NT2/D1 (cell line): ENCODE measurements at regions not wholly inside any gene's neighbourhood (a gene's known extent, or its start where the extent isn't known, plus 50 kb on each side); places are given as distances from the start of the nearest gene placed in this dataset.
"Not testable (repeated sequence)": the region's sequence is repeated elsewhere in the genome, so short reads cannot be mapped to it uniquely, and the experiment has no call there.

ENCODE experiments used
- DNase-seq: peaks from one replicate; pipeline ENCODE4 v3.0.0-alpha.2; 2011; ENCODE audit warnings: low read depth, low spot score
- H3K27me3 ChIP-seq: 2 replicates; pipeline ENCODE4 v1.6.0; 2011; ENCODE audit warnings: mild to moderate bottlenecking; ENCODE audit not compliant: insufficient read length, insufficient read depth
- H3K36me3 ChIP-seq: 2 replicates; pipeline ENCODE4 v1.6.1; 2011; ENCODE audit warnings: mild to moderate bottlenecking, low read length, mixed read lengths; ENCODE audit not compliant: insufficient read depth, insufficient read length
- H3K4me1 ChIP-seq: 2 replicates; pipeline ENCODE4 v1.5.1; 2011; ENCODE audit not compliant: insufficient read depth, insufficient read length
- H3K4me3 ChIP-seq: 2 replicates; pipeline ENCODE4 v1.5.1; 2011; ENCODE audit warnings: low read depth; ENCODE audit not compliant: insufficient read length
- H3K9ac ChIP-seq: 2 replicates; pipeline ENCODE4 v1.6.0; 2011; ENCODE audit warnings: low read depth; ENCODE audit not compliant: insufficient read length
- H3K9me3 ChIP-seq: 2 replicates; pipeline ENCODE4 v1.5.1; 2011; ENCODE audit warnings: mild to moderate bottlenecking, low read length; ENCODE audit not compliant: insufficient read depth
- SUZ12 ChIP-seq: IDR thresholded peaks from 2 replicates; pipeline ENCODE4 v1.6.1; 2011; ENCODE audit not compliant: insufficient read length, insufficient read depth; ENCODE audit errors: extremely low read depth
- YY1 ChIP-seq: IDR thresholded peaks from 2 replicates; pipeline ENCODE4 v1.6.1; 2011; ENCODE audit not compliant: insufficient read length, insufficient read depth
- ZNF274 ChIP-seq: IDR thresholded peaks from 2 replicates; pipeline ENCODE4 v1.6.1; 2011; ENCODE audit warnings: mild to moderate bottlenecking, low read depth, low read length

DNA sequence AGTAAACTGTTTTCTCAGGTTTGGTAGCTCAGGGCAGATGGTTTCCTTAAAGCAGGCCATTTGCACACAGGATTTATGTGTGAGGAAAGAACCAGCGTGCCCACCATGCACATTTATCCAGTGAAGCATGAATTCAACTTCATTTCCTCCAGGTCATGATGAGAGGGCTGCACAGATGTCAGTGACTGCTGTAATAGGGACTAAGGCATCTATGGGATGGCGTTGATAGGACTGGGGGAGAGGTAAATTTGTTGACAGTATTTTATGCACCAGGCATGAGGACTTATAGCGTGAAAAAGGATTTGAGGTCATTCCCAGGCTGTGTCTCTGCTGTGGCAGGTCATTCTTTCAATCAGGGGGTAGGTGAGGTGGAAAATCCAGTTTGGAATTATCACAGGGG lies 302.9 kb downstream of the XPNPEP1 start:
- no peaks in the 10 kb centered on the region for H3K36me3 ChIP-seq
- H3K27me3 ChIP-seq, result no peaks in the 10 kb centered on the region
- H3K4me1 ChIP-seq, result no peaks in the 10 kb centered on the region
- TF ChIP-seq SUZ12, result no peak
- TF ChIP-seq ZNF274, result no peak
- TF ChIP-seq YY1, result no peak
- H3K9me3 ChIP-seq, result no peaks in the 10 kb centered on the region
- no peak overlapping the region for H3K9ac ChIP-seq
- no peak for DNase-seq
- no peak overlapping the region for H3K4me3 ChIP-seq

GRCh38 chr10:109619914-109620313 lies 303.4 kb downstream of the XPNPEP1 start:
- no peak overlapping the region for H3K9ac ChIP-seq
- H3K27me3 ChIP-seq, result no peaks in the 10 kb centered on the region
- no peaks in the 10 kb centered on the region for H3K4me1 ChIP-seq
- no peaks in the 10 kb centered on the region for H3K9me3 ChIP-seq
- H3K4me3 ChIP-seq, result no peak overlapping the region
- DNase-seq, result no peak
- TF ChIP-seq YY1 (no peak), SUZ12 (no peak), ZNF274 (no peak)
- no peaks in the 10 kb centered on the region for H3K36me3 ChIP-seq

DNA sequence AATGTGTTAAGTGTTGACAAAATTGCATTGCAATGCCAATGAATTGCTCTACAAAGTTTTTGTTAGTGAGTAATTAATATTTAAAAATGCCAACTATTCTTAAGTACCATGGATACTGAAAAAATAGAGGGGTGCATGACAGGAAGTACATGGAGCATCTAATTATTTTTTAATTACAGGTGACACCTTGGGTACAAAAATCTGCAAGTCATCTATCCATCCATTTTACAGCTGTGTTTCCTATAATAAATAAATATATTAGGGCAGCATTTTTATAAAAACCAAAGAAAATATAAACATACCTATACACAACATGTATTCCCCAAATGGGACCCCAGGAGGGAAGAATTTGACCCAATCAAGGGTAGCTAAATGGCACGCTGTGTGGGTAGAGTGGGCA lies 304.6 kb downstream of the XPNPEP1 start:
- no peak overlapping the region for H3K9ac ChIP-seq
- H3K4me1 ChIP-seq, result no peaks in the 10 kb centered on the region
- TF ChIP-seq YY1, result no peak
- no peak for TF ChIP-seq SUZ12
- no peak for TF ChIP-seq ZNF274
- H3K27me3 ChIP-seq, result no peaks in the 10 kb centered on the region
- H3K9me3 ChIP-seq, result no peaks in the 10 kb centered on the region
- H3K4me3 ChIP-seq, result no peak overlapping the region
- no peak for DNase-seq
- H3K36me3 ChIP-seq, result no peaks in the 10 kb centered on the region

- H3K4me1 ChIP-seq, result no peaks in the 10 kb centered on the region
- TF ChIP-seq SUZ12 (no peak), YY1 (no peak), ZNF274 (no peak)
- no peak for DNase-seq
Measured at GRCh38 chr10:109618301-109618700, 305.0 kb downstream of the XPNPEP1 start.

DNA sequence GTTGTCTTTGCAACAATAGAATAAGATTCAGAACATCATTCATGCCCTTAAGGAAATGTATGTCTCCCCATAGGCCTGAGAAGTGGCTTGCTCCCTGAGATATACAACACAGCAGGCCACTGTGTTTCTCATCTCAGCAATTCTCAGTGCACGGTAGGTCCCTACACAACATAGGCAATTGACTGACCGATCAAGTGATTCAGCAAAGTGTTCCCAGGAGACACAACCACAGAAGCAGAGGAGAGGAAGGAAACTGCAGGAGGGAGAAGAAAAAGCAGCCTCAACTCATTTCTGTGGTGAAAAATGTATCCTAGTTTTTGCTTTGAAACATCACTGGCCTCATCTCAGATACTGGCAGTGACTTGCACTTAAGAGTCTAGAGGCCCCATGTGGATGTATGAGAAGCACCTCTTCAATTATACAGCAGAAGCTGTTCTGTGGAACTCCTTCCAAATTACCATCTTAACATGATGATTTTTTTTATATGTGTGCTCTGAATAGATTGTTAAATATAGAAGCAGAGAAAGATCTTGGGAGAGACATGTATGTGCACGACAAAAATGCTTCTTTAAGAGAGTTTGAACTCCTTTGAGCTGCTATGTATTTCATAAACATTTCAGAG lies 306.8 kb downstream of the XPNPEP1 start:
- TF ChIP-seq SUZ12, result no peak
- no peak for TF ChIP-seq YY1
- TF ChIP-seq ZNF274, result no peak
- no peaks in the 10 kb centered on the region for H3K9me3 ChIP-seq
- no peaks in the 10 kb centered on the region for H3K27me3 ChIP-seq
- no peak for DNase-seq
- no peaks in the 10 kb centered on the region for H3K36me3 ChIP-seq
- H3K4me1 ChIP-seq, result no peaks in the 10 kb centered on the region
- H3K4me3 ChIP-seq, result no peak overlapping the region
- H3K9ac ChIP-seq, result no peak overlapping the region

More at GRCh38 chr10:109618301-109618700, 305.0 kb downstream of the XPNPEP1 start:
- H3K9ac ChIP-seq, result no peak overlapping the region
- H3K36me3 ChIP-seq, result no peaks in the 10 kb centered on the region
- H3K9me3 ChIP-seq, result no peaks in the 10 kb centered on the region
- H3K27me3 ChIP-seq, result no peaks in the 10 kb centered on the region
- no peak overlapping the region for H3K4me3 ChIP-seq

- H3K27me3 ChIP-seq, H3K9me3 ChIP-seq, H3K4me1 ChIP-seq, H3K4me3 ChIP-seq, H3K9ac ChIP-seq, DNase-seq, H3K36me3 ChIP-seq: not testable (repeated sequence)
Measured at GRCh38 chr10:109595356-109595755, 328.0 kb downstream of the XPNPEP1 start.

DNA sequence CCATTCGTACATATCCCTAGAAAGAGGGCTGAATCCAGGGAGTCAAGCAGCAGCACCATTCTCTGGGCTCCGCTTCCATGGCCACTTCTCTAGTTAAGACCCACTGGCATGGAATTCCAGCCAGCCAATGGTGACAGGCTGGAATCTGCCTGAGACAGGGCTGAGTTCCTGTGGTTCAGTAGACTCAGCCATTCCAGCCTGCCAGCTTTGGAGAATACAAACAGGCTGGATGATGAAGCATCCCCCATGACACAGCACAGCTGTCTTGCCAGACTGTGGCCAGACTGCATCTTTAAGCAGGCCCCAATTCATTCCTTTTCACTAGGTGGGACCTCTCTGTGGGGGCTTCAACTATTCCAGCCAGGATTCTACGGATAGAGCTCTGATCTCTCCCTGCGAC lies 329.6 kb downstream of the XPNPEP1 start:
- Histone ChIP-seq H3K4me3 (no peak overlapping the region), H3K9ac (no peak overlapping the region), H3K9me3 (no peaks in the 10 kb centered on the region; the same call in 1 of the 2 replicates), H3K36me3 (no peaks in the 10 kb centered on the region), H3K4me1 (no peaks in the 10 kb centered on the region), H3K27me3 (no peaks in the 10 kb centered on the region)
- DNase-seq, result no peak
- TF ChIP-seq YY1, result no peak
- TF ChIP-seq SUZ12, result no peak

DNA sequence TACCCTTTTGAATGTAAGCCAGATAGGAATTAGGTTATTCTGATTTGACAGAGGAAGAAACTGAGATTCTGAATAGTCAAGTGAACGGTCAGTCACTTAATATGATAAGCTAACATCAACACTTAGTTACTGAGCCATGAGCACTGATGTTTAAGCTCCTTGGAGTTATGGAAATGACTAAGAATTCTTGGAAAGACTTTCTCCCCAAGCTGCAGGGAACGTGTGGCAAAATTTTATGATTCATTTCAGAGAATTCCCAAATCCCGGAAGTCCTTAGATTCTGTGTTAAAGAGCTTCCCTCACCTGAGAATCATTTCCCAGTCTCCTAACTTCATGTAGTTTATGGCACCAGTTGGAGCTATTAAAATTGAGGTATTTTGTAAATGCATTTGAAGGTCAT lies 330.9 kb downstream of the XPNPEP1 start:
- Histone ChIP-seq H3K9me3 (no peaks in the 10 kb centered on the region; the same call in 1 of the 2 replicates), H3K9ac (no peak overlapping the region), H3K36me3 (no peaks in the 10 kb centered on the region), H3K27me3 (no peaks in the 10 kb centered on the region), H3K4me3 (no peak overlapping the region), H3K4me1 (no peaks in the 10 kb centered on the region)
- TF ChIP-seq SUZ12, result no peak
- DNase-seq, result no peak
